ENCODE measurements at regions not wholly inside any gene's neighbourhood (a gene's known extent, or its start where the extent isn't known, plus 50 kb on each side); places are given as distances from the start of the nearest gene placed in this dataset.

- DNase-seq, result no peak
Observed at GRCh38 chr5:104443706-104444105, 881.1 kb upstream of the NUDT12 start.

- DNase-seq, result no peak
Observed at GRCh38 chr5:104431981-104432380, 869.4 kb upstream of the NUDT12 start.

GRCh38 chr5:104431002-104431620 lies 868.5 kb upstream of the NUDT12 start:
- no peak for DNase-seq

GRCh38 chr5:104429911-104430310 lies 867.3 kb upstream of the NUDT12 start:
- no peak for DNase-seq

- DNase-seq, result no peak
Observed at GRCh38 chr5:104421431-104421830, 858.8 kb upstream of the NUDT12 start.

- no peak for DNase-seq
Observed at GRCh38 chr5:104418056-104418455, 855.5 kb upstream of the NUDT12 start.

GRCh38 chr5:104412649-104413240 lies 850.2 kb upstream of the NUDT12 start:
- DNase-seq, result no peak

GRCh38 chr5:104400941-104401340 lies 838.4 kb upstream of the NUDT12 start:
- DNase-seq, result no peak

GRCh38 chr5:104385906-104386305 lies 823.3 kb upstream of the NUDT12 start:
- peak; percentile 13 for DNase-seq

- no peak for DNase-seq
Observed at GRCh38 chr5:104375345-104375744, 812.8 kb upstream of the NUDT12 start.

- no peak for DNase-seq
Observed at GRCh38 chr5:104372796-104373195, 810.2 kb upstream of the NUDT12 start.

GRCh38 chr5:104372376-104372775 lies 809.8 kb upstream of the NUDT12 start:
- no peak for DNase-seq

GRCh38 chr5:104370523-104370922 lies 807.9 kb upstream of the NUDT12 start:
- no peak for DNase-seq

- DNase-seq, result no peak
Observed at GRCh38 chr5:104367978-104368377, 805.4 kb upstream of the NUDT12 start.

- DNase-seq, result no peak
Observed at GRCh38 chr5:104363567-104363966, 801.0 kb upstream of the NUDT12 start.

- no peak for DNase-seq
Observed at GRCh38 chr5:104361932-104362331, 799.3 kb upstream of the NUDT12 start.

- DNase-seq, result no peak
Observed at GRCh38 chr5:104355350-104355749, 792.8 kb upstream of the NUDT12 start.

GRCh38 chr5:104353371-104353770 lies 790.8 kb upstream of the NUDT12 start:
- no peak for DNase-seq

GRCh38 chr5:104352954-104353353 lies 790.4 kb upstream of the NUDT12 start:
- no peak for DNase-seq

GRCh38 chr5:104347119-104347708 lies 784.6 kb upstream of the NUDT12 start:
- peak; percentile 27 for DNase-seq

- DNase-seq, result no peak
Observed at GRCh38 chr5:104345222-104346016, 782.8 kb upstream of the NUDT12 start.

GRCh38 chr5:104344809-104345208 lies 782.2 kb upstream of the NUDT12 start:
- DNase-seq, result no peak

- DNase-seq, result no peak
Observed at GRCh38 chr5:104327801-104328200, 765.2 kb upstream of the NUDT12 start.
